ENCODE measurements at regions not wholly inside any gene's neighbourhood (a gene's known extent, or its start where the extent isn't known, plus 50 kb on each side); places are given as distances from the start of the nearest gene placed in this dataset.

DNA sequence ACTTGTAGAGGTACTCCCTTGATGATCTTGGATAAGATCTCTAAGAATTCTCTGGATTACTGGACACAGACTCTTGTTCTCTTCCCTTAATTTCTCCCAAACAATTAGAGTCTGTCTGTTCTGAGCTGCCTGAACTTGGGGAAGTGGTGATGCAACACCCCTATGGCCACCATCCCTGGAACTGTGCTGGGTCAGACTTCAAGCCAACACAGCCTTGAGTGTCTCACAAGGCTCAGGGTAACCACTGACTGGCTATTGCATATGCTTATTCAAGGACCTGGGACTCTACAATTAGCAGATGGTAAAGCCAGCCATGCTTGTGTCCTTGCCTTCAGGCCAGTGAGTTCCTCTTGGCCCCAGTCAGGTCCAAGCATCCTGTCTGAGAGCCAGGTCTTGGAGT lies 504.5 kb downstream of the MAN2A1 start:
- Histone ChIP-seq H3K27ac (no peak overlapping the region), H4K20me1 (ENCODE audit: insufficient read depth, poor library complexity, severe bottlenecking) (no peaks in the 10 kb centered on the region), H3K79me2 (no peaks in the 10 kb centered on the region), H2AFZ (no peak overlapping the region), H3K4me3 (no peak overlapping the region), H3K27me3 (no peaks in the 10 kb centered on the region), H3K4me2 (no peak overlapping the region), H3K4me1 (ENCODE audit: insufficient read depth) (no peaks in the 10 kb centered on the region), H3K9me2 (replicated peaks; ENCODE audit: insufficient read depth) (no peaks in the 10 kb centered on the region), H3K36me3 (replicated peaks; ENCODE audit: insufficient read depth, low read depth) (no peaks in the 10 kb centered on the region), H3K9me3 (ENCODE audit: low read depth) (no peaks in the 10 kb centered on the region)
- TF ChIP-seq, protein P1, sequence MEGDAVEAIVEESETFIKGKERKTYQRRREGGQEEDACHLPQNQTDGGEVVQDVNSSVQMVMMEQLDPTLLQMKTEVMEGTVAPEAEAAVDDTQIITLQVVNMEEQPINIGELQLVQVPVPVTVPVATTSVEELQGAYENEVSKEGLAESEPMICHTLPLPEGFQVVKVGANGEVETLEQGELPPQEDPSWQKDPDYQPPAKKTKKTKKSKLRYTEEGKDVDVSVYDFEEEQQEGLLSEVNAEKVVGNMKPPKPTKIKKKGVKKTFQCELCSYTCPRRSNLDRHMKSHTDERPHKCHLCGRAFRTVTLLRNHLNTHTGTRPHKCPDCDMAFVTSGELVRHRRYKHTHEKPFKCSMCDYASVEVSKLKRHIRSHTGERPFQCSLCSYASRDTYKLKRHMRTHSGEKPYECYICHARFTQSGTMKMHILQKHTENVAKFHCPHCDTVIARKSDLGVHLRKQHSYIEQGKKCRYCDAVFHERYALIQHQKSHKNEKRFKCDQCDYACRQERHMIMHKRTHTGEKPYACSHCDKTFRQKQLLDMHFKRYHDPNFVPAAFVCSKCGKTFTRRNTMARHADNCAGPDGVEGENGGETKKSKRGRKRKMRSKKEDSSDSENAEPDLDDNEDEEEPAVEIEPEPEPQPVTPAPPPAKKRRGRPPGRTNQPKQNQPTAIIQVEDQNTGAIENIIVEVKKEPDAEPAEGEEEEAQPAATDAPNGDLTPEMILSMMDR (IDR thresholded peaks at IDR 0.05; ENCODE audit: poor library complexity): no peak
- no peak for TF ChIP-seq EZH2phosphoT487 (IDR thresholded peaks at IDR 0.05; ENCODE audit: low read depth, severe bottlenecking, unreplicated experiment)
- no peak for DNase-seq (ENCODE audit: low spot score)

GRCh38 chr5:110195288-110195687 lies 505.6 kb downstream of the MAN2A1 start:
- DNase-seq (ENCODE audit: low spot score): no peak
- H3K27ac ChIP-seq: no peak overlapping the region
- TF ChIP-seq, protein P1 (IDR thresholded peaks at IDR 0.05; ENCODE audit: poor library complexity): no peak
- no peak for TF ChIP-seq EZH2 (IDR thresholded peaks at IDR 0.05; ENCODE audit: borderline replicate concordance)
- TF ChIP-seq EZH2phosphoT487 (IDR thresholded peaks at IDR 0.05; ENCODE audit: low read depth, severe bottlenecking, unreplicated experiment): no peak
- H3K4me3 ChIP-seq: no peak overlapping the region
- no peaks in the 10 kb centered on the region for H3K9me2 ChIP-seq (replicated peaks; ENCODE audit: insufficient read depth)
- no peaks in the 10 kb centered on the region for H3K79me2 ChIP-seq
- no peaks in the 10 kb centered on the region for H3K36me3 ChIP-seq (replicated peaks; ENCODE audit: insufficient read depth, low read depth)
- no peaks in the 10 kb centered on the region for H3K27me3 ChIP-seq
- no peaks in the 10 kb centered on the region for H3K4me1 ChIP-seq (ENCODE audit: insufficient read depth)
- H4K20me1 ChIP-seq (ENCODE audit: insufficient read depth, poor library complexity, severe bottlenecking): no peaks in the 10 kb centered on the region
- no peak overlapping the region for H2AFZ ChIP-seq
- no peak overlapping the region for H3K4me2 ChIP-seq
- 87% methylated on average over 1 of the region's 1 CpG for WGBS (ENCODE audit: low lambda C conversion rate, missing lambda C conversion rate)
- H3K9me3 ChIP-seq (ENCODE audit: low read depth): no peaks in the 10 kb centered on the region

DNA sequence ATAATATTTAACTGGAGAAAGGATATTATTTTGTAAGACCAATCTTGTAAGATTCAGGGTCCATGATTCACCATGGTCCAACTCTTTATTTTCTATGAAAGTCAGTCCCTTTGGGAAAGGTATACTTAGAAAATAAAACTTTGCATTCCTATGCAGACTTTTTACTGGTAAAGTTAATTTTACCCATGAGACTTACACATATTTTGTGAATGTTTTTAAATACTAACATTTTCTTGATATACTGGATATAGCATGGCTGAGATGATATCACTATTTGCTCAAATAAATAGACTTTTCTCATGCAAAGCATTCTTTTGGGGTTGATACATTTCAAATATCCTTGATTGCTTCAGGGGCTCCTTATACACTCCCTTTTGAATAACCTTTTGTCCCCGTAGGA lies 512.1 kb downstream of the MAN2A1 start:
- WGBS (ENCODE audit: low lambda C conversion rate, missing lambda C conversion rate): 52% methylated on average over 1 of the region's 1 CpG
- no peak overlapping the region for H3K27ac ChIP-seq

GRCh38 chr5:110203661-110204060 lies 513.9 kb downstream of the MAN2A1 start:
- Histone ChIP-seq H3K4me3 (no peak overlapping the region), H3K9me3 (ENCODE audit: low read depth) (no peaks in the 10 kb centered on the region), H3K4me2 (no peak overlapping the region), H2AFZ (no peak overlapping the region), H3K9me2 (replicated peaks; ENCODE audit: insufficient read depth) (no peaks in the 10 kb centered on the region), H3K27ac (no peak overlapping the region), H4K20me1 (ENCODE audit: insufficient read depth, poor library complexity, severe bottlenecking) (no peaks in the 10 kb centered on the region), H3K4me1 (ENCODE audit: insufficient read depth) (no peaks in the 10 kb centered on the region), H3K79me2 (no peaks in the 10 kb centered on the region), H3K36me3 (replicated peaks; ENCODE audit: insufficient read depth, low read depth) (no peaks in the 10 kb centered on the region), H3K27me3 (no peaks in the 10 kb centered on the region)
- no peak for TF ChIP-seq EZH2 (IDR thresholded peaks at IDR 0.05; ENCODE audit: borderline replicate concordance)
- TF ChIP-seq, protein P1 (IDR thresholded peaks at IDR 0.05; ENCODE audit: poor library complexity): no peak
- no peak for DNase-seq (ENCODE audit: low spot score)

More for the DNA sequence above, 512.1 kb downstream of the MAN2A1 start:
- Histone ChIP-seq H4K20me1 (ENCODE audit: insufficient read depth, poor library complexity, severe bottlenecking) (no peaks in the 10 kb centered on the region), H3K9me2 (replicated peaks; ENCODE audit: insufficient read depth) (no peaks in the 10 kb centered on the region), H3K9me3 (ENCODE audit: low read depth) (no peaks in the 10 kb centered on the region), H3K4me2 (no peak overlapping the region), H3K36me3 (replicated peaks; ENCODE audit: insufficient read depth, low read depth) (no peaks in the 10 kb centered on the region), H3K4me3 (no peak overlapping the region), H2AFZ (no peak overlapping the region), H3K79me2 (no peaks in the 10 kb centered on the region), H3K27me3 (no peaks in the 10 kb centered on the region), H3K4me1 (ENCODE audit: insufficient read depth) (no peaks in the 10 kb centered on the region)
- DNase-seq (ENCODE audit: low spot score): no peak
- TF ChIP-seq, protein P1 (IDR thresholded peaks at IDR 0.05; ENCODE audit: poor library complexity): no peak

All from hepatocyte (in vitro differentiated cells).